MM.1S (cell line): ENCODE measurements at regions not wholly inside any gene's neighbourhood (a gene's known extent, or its start where the extent isn't known, plus 50 kb on each side); places are given as distances from the start of the nearest gene placed in this dataset.

Experiments used
- DNase-seq: peaks from one replicate; pipeline ENCODE4 v3.0.0-alpha.2; 2015
- H2AFZ ChIP-seq: fragments of 300-600 bp; sonication (generic); 2 replicates; pipeline ENCODE4 v1.6.0; 2016; ENCODE audit warnings: antibody characterized with exemption, low read length
- H3F3A ChIP-seq: fragments of 300-600 bp; sonication (generic); 2 replicates; pipeline ENCODE4 v1.6.1; 2016; ENCODE audit warnings: mild to moderate bottlenecking, antibody characterized with exemption, low read length, moderate library complexity, mixed read lengths; ENCODE audit not compliant: insufficient read depth
- H3K27ac ChIP-seq: fragments of 300-600 bp; sonication (generic); 2 replicates; pipeline ENCODE4 v1.5.1; 2016; ENCODE audit warnings: mild to moderate bottlenecking, low read length
- H3K27me3 ChIP-seq: fragments of 300-600 bp; sonication (generic); replicated peaks from 2 replicates; pipeline ENCODE4 v1.6.0; 2016; ENCODE audit warnings: low read length; ENCODE audit not compliant: insufficient read depth
- H3K36me3 ChIP-seq: fragments of 300-600 bp; sonication (generic); replicated peaks from 2 replicates; pipeline ENCODE4 v1.6.1; 2016; ENCODE audit warnings: mild to moderate bottlenecking, low read length, mixed read lengths; ENCODE audit not compliant: insufficient read depth
- H3K4me1 ChIP-seq: fragments of 300-600 bp; sonication (generic); 2 replicates; pipeline ENCODE4 v1.6.1; 2016; ENCODE audit warnings: low read length, mixed read lengths
- H3K4me2 ChIP-seq: fragments of 300-600 bp; sonication (generic); 2 replicates; pipeline ENCODE4 v1.6.0; 2016; ENCODE audit warnings: low read depth, low read length
- H3K4me3 ChIP-seq: fragments of 300-600 bp; sonication (generic); 2 replicates; pipeline ENCODE4 v1.5.1; 2016; ENCODE audit warnings: low read length, mixed read lengths
- H3K79me2 ChIP-seq: fragments of 300-600 bp; sonication (generic); 2 replicates; pipeline ENCODE4 v1.6.1; 2016; ENCODE audit warnings: mixed run types, low read length, mixed read lengths
- H3K9ac ChIP-seq: fragments of 300-600 bp; sonication (generic); 2 replicates; pipeline ENCODE4 v1.6.1; 2016; ENCODE audit warnings: low read length, mixed read lengths
- H3K9me2 ChIP-seq: fragments of 300-600 bp; sonication (generic); replicated peaks from 2 replicates; pipeline ENCODE4 v1.6.1; 2016; ENCODE audit warnings: mild to moderate bottlenecking, low read length, mixed read lengths; ENCODE audit not compliant: insufficient read depth
- H3K9me3 ChIP-seq: fragments of 300-600 bp; sonication (generic); replicated peaks from 2 replicates; pipeline ENCODE4 v1.6.1; 2016; ENCODE audit warnings: mild to moderate bottlenecking, low read length, mixed read lengths; ENCODE audit not compliant: insufficient read depth
- H4K20me1 ChIP-seq: fragments of 300-600 bp; sonication (generic); 2 replicates; pipeline ENCODE4 v1.6.1; 2016; ENCODE audit warnings: mild to moderate bottlenecking, low read length, moderate library complexity, mixed read lengths; ENCODE audit not compliant: insufficient read depth
- EZH2 ChIP-seq: fragments of 300-600 bp; sonication (generic); optimal IDR thresholded peaks from 2 replicates; pipeline ENCODE3; 2017; ENCODE audit warnings: low read depth, mild to moderate bottlenecking, antibody characterized with exemption, low read length, mixed read lengths
- EZH2phosphoT487 ChIP-seq: fragments of 300-600 bp; sonication (generic); IDR thresholded peaks from 2 replicates; pipeline ENCODE4 v1.6.1; 2018; ENCODE audit warnings: antibody characterized with exemption, low read length
- TF ChIP-seq, protein P1 (sequence below): fragments of 300-600 bp; sonication (generic); IDR thresholded peaks from 2 replicates; pipeline ENCODE4 v1.5.1; 2016; ENCODE audit warnings: antibody characterized with exemption, low read length, mixed read lengths

DNA sequence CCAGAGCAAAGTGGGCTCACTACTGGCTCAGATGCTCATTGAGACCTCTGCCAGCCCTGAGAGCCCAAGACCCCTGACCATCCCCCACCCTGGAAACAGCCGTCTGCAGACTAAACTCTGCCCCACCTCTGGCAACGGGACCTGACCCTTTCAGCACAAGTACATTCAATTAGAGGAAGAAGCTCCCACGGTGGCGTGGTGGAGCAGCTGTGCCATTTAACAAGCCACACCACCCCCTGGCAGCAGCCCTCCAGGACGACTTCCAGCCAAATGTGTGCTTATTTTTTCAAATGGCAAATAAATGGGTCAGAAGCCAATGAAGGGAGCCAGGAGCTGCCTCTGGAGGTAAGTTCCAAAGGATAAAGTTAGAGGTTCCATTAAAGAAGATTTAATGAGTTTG, 226.7 kb downstream of the NPHP4 start:
- H3K79me2 ChIP-seq: no peaks in the 10 kb centered on the region
- no peak overlapping the region for H3K4me2 ChIP-seq
- no peaks in the 10 kb centered on the region for H4K20me1 ChIP-seq
- no peak overlapping the region for H3K9ac ChIP-seq
- TF ChIP-seq, protein P1, sequence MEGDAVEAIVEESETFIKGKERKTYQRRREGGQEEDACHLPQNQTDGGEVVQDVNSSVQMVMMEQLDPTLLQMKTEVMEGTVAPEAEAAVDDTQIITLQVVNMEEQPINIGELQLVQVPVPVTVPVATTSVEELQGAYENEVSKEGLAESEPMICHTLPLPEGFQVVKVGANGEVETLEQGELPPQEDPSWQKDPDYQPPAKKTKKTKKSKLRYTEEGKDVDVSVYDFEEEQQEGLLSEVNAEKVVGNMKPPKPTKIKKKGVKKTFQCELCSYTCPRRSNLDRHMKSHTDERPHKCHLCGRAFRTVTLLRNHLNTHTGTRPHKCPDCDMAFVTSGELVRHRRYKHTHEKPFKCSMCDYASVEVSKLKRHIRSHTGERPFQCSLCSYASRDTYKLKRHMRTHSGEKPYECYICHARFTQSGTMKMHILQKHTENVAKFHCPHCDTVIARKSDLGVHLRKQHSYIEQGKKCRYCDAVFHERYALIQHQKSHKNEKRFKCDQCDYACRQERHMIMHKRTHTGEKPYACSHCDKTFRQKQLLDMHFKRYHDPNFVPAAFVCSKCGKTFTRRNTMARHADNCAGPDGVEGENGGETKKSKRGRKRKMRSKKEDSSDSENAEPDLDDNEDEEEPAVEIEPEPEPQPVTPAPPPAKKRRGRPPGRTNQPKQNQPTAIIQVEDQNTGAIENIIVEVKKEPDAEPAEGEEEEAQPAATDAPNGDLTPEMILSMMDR: no peak
- TF ChIP-seq EZH2 (no peak), EZH2phosphoT487 (no peak)
- H3K4me1 ChIP-seq: no peaks in the 10 kb centered on the region
- no peak for DNase-seq
- no peaks in the 10 kb centered on the region for H3F3A ChIP-seq
- H2AFZ ChIP-seq: no peak overlapping the region
- H3K27me3 ChIP-seq: peaks cover 93% of the 10 kb centered on the region
- H3K27ac ChIP-seq: no peak overlapping the region
- no peaks in the 10 kb centered on the region for H3K9me2 ChIP-seq
- H3K4me3 ChIP-seq: no peak overlapping the region
- no peaks in the 10 kb centered on the region for H3K36me3 ChIP-seq
- H3K9me3 ChIP-seq: no peaks in the 10 kb centered on the region

DNA sequence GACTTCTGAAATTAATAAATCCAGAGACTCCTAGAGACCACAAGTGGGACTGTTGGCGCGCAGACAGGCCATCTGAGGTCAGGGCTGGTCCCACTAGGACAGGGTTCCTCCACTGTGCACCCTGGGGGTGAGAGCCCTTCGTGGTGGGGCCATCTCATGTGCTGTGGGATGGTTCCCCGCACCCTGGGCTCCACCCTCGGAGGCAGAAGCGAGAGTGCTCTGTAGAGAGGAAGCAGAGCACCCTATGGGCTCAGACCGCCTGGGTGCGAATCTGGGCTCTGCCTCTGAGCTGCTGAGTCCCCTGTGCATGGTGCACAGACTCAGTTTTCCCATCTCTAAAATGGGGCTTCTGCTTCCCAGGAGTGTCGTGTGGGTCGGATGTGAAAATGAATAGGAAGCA, 227.3 kb downstream of the NPHP4 start:
- no peaks in the 10 kb centered on the region for H4K20me1 ChIP-seq
- no peaks in the 10 kb centered on the region for H3K9me3 ChIP-seq
- no peak for DNase-seq
- no peak overlapping the region for H3K9ac ChIP-seq
- no peak overlapping the region for H3K4me2 ChIP-seq
- no peaks in the 10 kb centered on the region for H3F3A ChIP-seq
- no peak overlapping the region for H2AFZ ChIP-seq
- no peaks in the 10 kb centered on the region for H3K36me3 ChIP-seq
- H3K9me2 ChIP-seq: no peaks in the 10 kb centered on the region
- H3K27me3 ChIP-seq: peaks cover 93% of the 10 kb centered on the region
- H3K79me2 ChIP-seq: no peaks in the 10 kb centered on the region
- no peak overlapping the region for H3K4me3 ChIP-seq
- TF ChIP-seq EZH2phosphoT487: no peak
- no peak for TF ChIP-seq EZH2
- TF ChIP-seq, protein P1: no peak
- H3K27ac ChIP-seq: no peak overlapping the region
- no peaks in the 10 kb centered on the region for H3K4me1 ChIP-seq

DNA sequence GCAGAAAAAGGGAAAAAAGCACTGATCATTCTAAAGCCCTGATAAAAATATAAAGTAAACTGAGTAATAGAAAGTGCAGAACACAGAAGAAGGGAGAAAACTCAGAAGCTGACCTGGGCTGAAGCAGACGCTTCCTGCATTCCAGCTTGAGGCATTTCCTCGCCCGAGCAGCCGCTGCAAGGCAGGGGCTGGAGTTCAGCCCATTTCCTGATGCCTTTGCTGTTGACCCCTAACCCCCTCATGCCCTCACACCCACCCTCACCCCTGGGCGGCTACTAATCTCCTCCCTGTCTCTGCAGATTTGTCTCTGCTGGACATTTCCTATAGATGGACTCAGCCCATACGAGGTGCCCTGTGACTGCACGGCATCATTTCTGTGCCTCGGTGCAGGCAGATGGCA, 227.8 kb downstream of the NPHP4 start:
- Histone ChIP-seq H4K20me1 (no peaks in the 10 kb centered on the region), H3K4me2 (no peak overlapping the region), H3F3A (no peaks in the 10 kb centered on the region), H3K4me1 (no peaks in the 10 kb centered on the region), H3K9me2 (no peaks in the 10 kb centered on the region), H3K27ac (no peak overlapping the region), H3K9ac (no peak overlapping the region), H3K4me3 (no peak overlapping the region), H3K9me3 (no peaks in the 10 kb centered on the region), H2AFZ (no peak overlapping the region), H3K36me3 (no peaks in the 10 kb centered on the region), H3K27me3 (peaks cover 92% of the 10 kb centered on the region), H3K79me2 (no peaks in the 10 kb centered on the region)
- TF ChIP-seq EZH2: no peak
- TF ChIP-seq, protein P1: no peak
- no peak for TF ChIP-seq EZH2phosphoT487
- no peak for DNase-seq
